ENCODE measurements at regions not wholly inside any gene's neighbourhood (a gene's known extent, or its start where the extent isn't known, plus 50 kb on each side); places are given as distances from the start of the nearest gene placed in this dataset.

DNA sequence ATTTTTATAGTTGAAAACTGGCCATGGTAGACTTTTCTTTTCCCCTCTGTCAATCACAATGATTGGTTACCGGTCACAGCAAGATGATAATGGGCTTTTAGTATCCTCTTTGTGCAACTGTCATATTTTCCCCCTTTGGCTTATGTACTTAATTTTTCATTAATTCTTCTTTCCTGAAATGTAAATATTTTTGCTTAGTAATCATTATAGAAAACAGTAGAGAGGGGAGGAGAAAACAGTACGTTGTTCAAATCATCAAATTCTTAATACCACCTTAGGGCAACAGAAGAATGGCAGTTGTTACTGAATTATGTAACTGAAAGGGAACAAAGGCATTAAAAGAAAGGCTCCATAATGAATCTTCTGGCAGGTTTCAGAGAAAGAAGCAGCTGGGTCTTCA, 699.0 kb downstream of the METTL4 start:
- TF ChIP-seq SUZ12 (IDR thresholded peaks at IDR 0.05; ENCODE audit: extremely low read depth, insufficient read depth, insufficient read length) (no peak), ZNF274 (IDR thresholded peaks at IDR 0.05; ENCODE audit: low read depth, low read length) (no peak), YY1 (IDR thresholded peaks at IDR 0.05; ENCODE audit: insufficient read depth, insufficient read length) (no peak)

Data from NT2/D1 (cell line).